Loucy (cell line): ENCODE measurements at regions not wholly inside any gene's neighbourhood (a gene's known extent, or its start where the extent isn't known, plus 50 kb on each side); places are given as distances from the start of the nearest gene placed in this dataset.

ENCODE experiments used
- H2AFZ ChIP-seq: fragments of 200-600 bp; sonication (generic); 2 replicates; pipeline ENCODE4 v1.6.0; 2016; ENCODE audit warnings: antibody characterized with exemption, mild to moderate bottlenecking, low read length, moderate library complexity
- H3F3A ChIP-seq: fragments of 200-600 bp; 2 replicates; pipeline ENCODE4 v1.6.0; 2016; ENCODE audit warnings: antibody characterized with exemption, low read depth, mild to moderate bottlenecking
- H3K27me3 ChIP-seq: fragments of 200-600 bp; sonication (generic); 2 replicates; pipeline ENCODE4 v1.6.1; 2014; ENCODE audit warnings: low read length, mild to moderate bottlenecking; ENCODE audit not compliant: insufficient read depth, poor library complexity, severe bottlenecking
- H3K36me3 ChIP-seq: fragments of 200-600 bp; sonication (generic); 2 replicates; pipeline ENCODE4 v1.6.1; 2016; ENCODE audit warnings: low read length; ENCODE audit not compliant: insufficient read depth
- H3K4me1 ChIP-seq: fragments of 200-600 bp; sonication (generic); 2 replicates; pipeline ENCODE4 v1.5.1; 2014; ENCODE audit warnings: low read length, mild to moderate bottlenecking; ENCODE audit not compliant: insufficient read depth, poor library complexity, severe bottlenecking
- H3K4me2 ChIP-seq: fragments of 200-600 bp; sonication (generic); 2 replicates; pipeline ENCODE4 v1.6.0; 2014; ENCODE audit warnings: antibody characterized with exemption, low read length, low read depth, mild to moderate bottlenecking; ENCODE audit not compliant: poor library complexity, severe bottlenecking
- H3K4me3 ChIP-seq: fragments of 200-600 bp; sonication (generic); 2 replicates; pipeline ENCODE4 v1.5.1; 2014; ENCODE audit warnings: low read length, mild to moderate bottlenecking, mixed read lengths; ENCODE audit not compliant: poor library complexity, severe bottlenecking
- H3K79me2 ChIP-seq: fragments of 200-600 bp; sonication (generic); 2 replicates; pipeline ENCODE4 v1.6.1; 2014; ENCODE audit warnings: low read length; ENCODE audit not compliant: insufficient read depth
- H3K9ac ChIP-seq: fragments of 200-600 bp; sonication (generic); 2 replicates; pipeline ENCODE4 v1.6.0; 2014; ENCODE audit warnings: mild to moderate bottlenecking, low read depth, low read length, moderate library complexity; ENCODE audit not compliant: poor library complexity, severe bottlenecking
- H3K9me2 ChIP-seq: fragments of 200-600 bp; sonication (generic); replicated peaks from 2 replicates; pipeline ENCODE4 v1.6.1; 2016; ENCODE audit warnings: low read depth, low read length, mixed read lengths
- H3K9me3 ChIP-seq: fragments of 200-600 bp; sonication (generic); 2 replicates; pipeline ENCODE4 v1.6.1; 2014; ENCODE audit warnings: mild to moderate bottlenecking, antibody characterized with exemption, low read length, low read depth; ENCODE audit not compliant: insufficient read depth
- H4K20me1 ChIP-seq: fragments of 200-600 bp; sonication (generic); 2 replicates; pipeline ENCODE4 v1.6.0; 2014; ENCODE audit warnings: antibody characterized with exemption, low read length, mild to moderate bottlenecking; ENCODE audit not compliant: insufficient read depth, poor library complexity, severe bottlenecking
- CTCF ChIP-seq: fragments of 200-600 bp; sonication (generic); conservative IDR thresholded peaks from 2 replicates; pipeline ENCODE4 v1.5.1; 2014; ENCODE audit warnings: mild to moderate bottlenecking, antibody characterized with exemption, low read length
- EZH2phosphoT487 ChIP-seq: fragments of 200-600 bp; IDR thresholded peaks from 2 replicates; pipeline ENCODE4 v1.6.1; 2018; ENCODE audit warnings: antibody characterized with exemption, mild to moderate bottlenecking, moderate library complexity, borderline replicate concordance

- TF ChIP-seq EZH2phosphoT487 (no peak), CTCF (no peak)
- no peaks in the 10 kb centered on the region for H3K27me3 ChIP-seq
Measured at GRCh38 chr17:49915260-49915659, 53.7 kb upstream of the DLX4 start.

GRCh38 chr17:49915670-49916069, 53.3 kb upstream of the DLX4 start:
- Histone ChIP-seq H3K79me2 (no peaks in the 10 kb centered on the region), H3K27me3 (no peaks in the 10 kb centered on the region), H3K9me3 (no peaks in the 10 kb centered on the region), H3K9ac (no peak overlapping the region), H4K20me1 (no peaks in the 10 kb centered on the region), H3K4me1 (no peaks in the 10 kb centered on the region), H3K4me2 (no peak overlapping the region), H3K36me3 (no peaks in the 10 kb centered on the region), H2AFZ (no peak overlapping the region), H3F3A (no peaks in the 10 kb centered on the region), H3K4me3 (no peak overlapping the region), H3K9me2 (no peaks in the 10 kb centered on the region)
- TF ChIP-seq CTCF (no peak), EZH2phosphoT487 (no peak)

More at GRCh38 chr17:49915260-49915659, 53.7 kb upstream of the DLX4 start:
- Histone ChIP-seq H3K79me2 (no peaks in the 10 kb centered on the region), H3K9me2 (no peaks in the 10 kb centered on the region), H3F3A (no peaks in the 10 kb centered on the region), H4K20me1 (no peaks in the 10 kb centered on the region), H3K4me1 (no peaks in the 10 kb centered on the region), H3K9me3 (no peaks in the 10 kb centered on the region), H2AFZ (no peak overlapping the region), H3K4me2 (no peak overlapping the region), H3K4me3 (no peak overlapping the region), H3K36me3 (no peaks in the 10 kb centered on the region), H3K9ac (no peak overlapping the region)

GRCh38 chr17:49916854-49917515, 52.0 kb upstream of the DLX4 start:
- H3K79me2 ChIP-seq = no peaks in the 10 kb centered on the region
- no peaks in the 10 kb centered on the region for H3K4me1 ChIP-seq
- H4K20me1 ChIP-seq = no peaks in the 10 kb centered on the region
- TF ChIP-seq EZH2phosphoT487 (no peak), CTCF (no peak)
- no peak overlapping the region for H3K9ac ChIP-seq
- H3K9me3 ChIP-seq = no peaks in the 10 kb centered on the region
- H3F3A ChIP-seq = no peaks in the 10 kb centered on the region
- H3K4me2 ChIP-seq = no peak overlapping the region
- no peak overlapping the region for H3K4me3 ChIP-seq
- no peaks in the 10 kb centered on the region for H3K36me3 ChIP-seq
- H2AFZ ChIP-seq = no peak overlapping the region
- no peaks in the 10 kb centered on the region for H3K9me2 ChIP-seq
- H3K27me3 ChIP-seq = no peaks in the 10 kb centered on the region
